ENCODE measurements at regions not wholly inside any gene's neighbourhood (a gene's known extent, or its start where the extent isn't known, plus 50 kb on each side); places are given as distances from the start of the nearest gene placed in this dataset.

DNA sequence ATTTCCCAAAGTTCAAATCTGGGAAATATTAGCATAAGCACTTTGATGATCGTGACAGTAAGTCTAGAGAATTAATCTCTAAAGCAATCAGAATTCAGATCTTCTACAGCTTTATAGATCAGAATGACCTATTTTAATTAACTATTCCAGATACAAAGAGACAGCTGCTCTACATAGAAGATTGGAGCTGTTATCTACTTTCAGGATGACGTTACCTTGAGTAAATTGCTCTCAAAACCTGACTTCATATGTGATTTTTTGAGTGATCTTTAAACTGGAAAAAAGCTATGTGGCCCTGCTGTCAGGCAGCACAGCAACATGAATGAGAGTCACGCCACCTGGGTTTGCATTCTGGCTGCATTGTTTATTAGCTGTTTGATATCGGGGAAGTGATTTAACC, 259.9 kb upstream of the CDH6 start:
- TF ChIP-seq POLR2A (IDR thresholded peaks at IDR 0.05; ENCODE audit: control extremely low read depth in 1 of 2, low read depth in 2 of 2, low read length in 2 of 2) (no peak), ASH2L (IDR thresholded peaks at IDR 0.05; ENCODE audit: low read length) (no peak), CTCF (IDR thresholded peaks at IDR 0.05; ENCODE audit: control extremely low read depth in 1 of 3, insufficient read depth in 1 of 3, low read depth in 1 of 3, low read length in 3 of 3) (no peak), TEAD4 (IDR thresholded peaks at IDR 0.05; ENCODE audit: low read depth, low read length) (no peak), CEBPB (IDR thresholded peaks at IDR 0.05; ENCODE audit: low read depth, low read length) (no peak), RNF2 (IDR thresholded peaks at IDR 0.05; ENCODE audit: borderline replicate concordance, low read depth, low read length, missing control alignments, poor library complexity, severe bottlenecking) (no peak), RAD21 (IDR thresholded peaks at IDR 0.05 in 1 of 2, conservative IDR thresholded peaks at IDR 0.05 in 1 of 2; ENCODE audit: low read depth in 2 of 2, low read length in 2 of 2) (no peak), TCF12 (IDR thresholded peaks at IDR 0.05; ENCODE audit: low read depth, low read length) (no peak), CHD1 (IDR thresholded peaks at IDR 0.05; ENCODE audit: low read depth, low read length) (no peak), SP1 (IDR thresholded peaks at IDR 0.05; ENCODE audit: low read depth, low read length) (no peak)

All from H1 (cell line).